ENCODE measurements at regions not wholly inside any gene's neighbourhood (a gene's known extent, or its start where the extent isn't known, plus 50 kb on each side); places are given as distances from the start of the nearest gene placed in this dataset.

DNA sequence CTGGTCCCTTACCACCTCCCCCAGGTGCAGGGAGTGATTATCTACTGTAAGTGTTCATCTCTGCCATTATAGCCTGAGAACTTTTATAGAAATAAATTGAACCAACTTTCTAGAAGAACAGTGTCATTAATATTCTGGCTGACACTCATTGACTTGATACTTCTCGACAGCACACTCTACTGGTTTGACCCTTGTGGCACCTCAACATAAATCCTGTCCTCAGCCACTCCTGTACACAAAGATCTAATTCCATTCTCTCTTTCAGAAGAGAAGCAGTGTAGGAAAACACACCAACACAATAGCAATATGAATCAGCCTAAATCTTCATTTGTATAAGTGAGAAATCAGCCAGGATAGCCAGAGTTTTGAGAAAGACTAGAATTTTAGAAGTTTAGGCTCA is 417.7 kb downstream of the TAF11L14 start:
- DNase-seq, result no peak

DNA sequence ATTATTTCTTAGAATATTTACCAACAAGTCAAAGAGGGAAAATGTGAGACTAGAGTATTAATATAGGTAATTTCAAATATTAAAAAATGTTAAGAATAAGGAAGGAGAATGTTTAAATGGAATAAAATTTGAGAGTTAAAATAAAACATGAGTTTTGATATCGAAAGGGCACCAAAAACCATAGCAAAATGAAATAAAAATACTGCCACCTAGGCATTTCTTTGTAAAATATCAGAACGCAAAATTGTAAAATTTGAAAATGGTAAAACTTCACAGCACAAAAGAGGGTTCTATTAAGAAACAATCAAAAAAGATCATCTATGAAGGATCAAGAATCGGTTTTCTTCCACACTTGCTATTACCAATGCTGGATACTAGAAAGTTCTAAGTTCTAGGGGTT is 418.3 kb downstream of the TAF11L14 start:
- no peak for DNase-seq

DNA sequence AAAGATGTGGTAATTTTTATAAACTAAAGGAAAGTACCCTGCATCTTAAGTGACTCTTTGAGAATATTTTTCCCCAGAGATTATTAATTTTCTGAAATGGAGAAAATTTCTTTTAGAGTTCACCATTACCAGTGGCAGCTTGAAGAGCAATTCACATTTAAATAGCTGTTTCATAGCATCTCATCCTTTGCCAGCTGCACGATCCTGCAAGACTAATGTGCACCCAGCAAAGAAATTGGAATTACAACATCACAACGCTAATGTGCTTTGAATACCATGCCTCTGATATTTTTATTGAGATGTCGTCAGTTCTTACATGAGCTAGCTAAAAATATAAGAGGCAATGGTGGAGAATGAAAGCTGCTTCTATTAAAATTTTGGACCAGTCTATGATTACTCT is 423.5 kb downstream of the TAF11L14 start:
- no peak for DNase-seq

DNA sequence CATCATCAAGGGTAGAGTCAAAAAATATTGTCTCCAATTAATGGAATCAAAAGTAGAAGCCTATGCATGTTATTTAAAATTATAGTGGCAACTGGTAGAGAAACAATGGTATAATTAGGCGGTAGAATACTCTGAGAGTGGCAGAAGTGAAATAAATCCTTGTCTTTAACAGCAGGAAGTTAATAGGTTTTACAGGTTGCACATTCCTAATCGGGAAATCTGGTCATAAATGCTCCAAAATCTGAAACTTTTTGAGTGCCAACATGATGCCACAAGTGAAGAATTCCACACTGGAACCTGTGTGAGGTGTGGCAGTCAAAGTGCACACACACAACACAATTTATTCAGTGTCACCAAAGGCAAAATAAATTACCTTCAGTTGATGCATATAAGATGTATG is 433.4 kb downstream of the TAF11L14 start:
- no peak for DNase-seq

DNA sequence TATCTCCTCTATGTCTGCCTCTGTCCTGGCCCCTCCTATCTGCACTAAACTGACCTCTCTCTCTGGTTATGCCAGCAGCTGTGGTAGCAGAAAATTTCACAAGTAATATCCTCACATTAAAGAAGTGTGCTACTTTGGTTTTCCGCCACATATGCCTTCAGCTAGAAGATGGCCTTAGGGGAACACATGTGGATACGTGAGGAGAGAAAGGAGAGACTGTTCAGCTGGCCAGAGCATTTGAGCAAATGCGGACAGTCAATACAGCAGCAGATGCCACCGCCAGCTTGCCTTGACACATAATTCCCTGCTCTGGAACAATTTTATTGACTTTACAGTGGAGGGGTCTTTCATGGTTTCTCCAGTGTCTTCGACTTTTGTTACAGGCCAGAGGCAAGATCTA is 434.6 kb downstream of the TAF11L14 start:
- no peak for DNase-seq

DNA sequence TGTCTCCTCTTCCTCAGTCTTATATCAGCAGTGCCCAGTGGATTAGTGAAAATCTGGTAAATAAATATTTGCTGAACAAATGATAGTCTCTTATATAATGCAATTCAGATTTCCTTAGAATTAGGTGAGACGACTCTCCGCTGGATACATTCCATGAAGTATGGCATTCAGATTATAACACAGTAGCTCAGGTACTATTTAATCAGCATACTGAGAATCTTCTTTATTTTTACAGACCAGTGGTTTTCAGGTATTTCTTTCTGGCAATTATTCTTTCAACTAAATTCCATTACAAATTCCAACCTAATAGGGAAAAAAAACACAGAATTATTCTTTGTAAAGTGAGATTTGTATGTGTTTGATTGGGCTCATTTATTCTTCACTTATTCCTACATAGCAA is 435.5 kb downstream of the TAF11L14 start:
- no peak for DNase-seq

DNA sequence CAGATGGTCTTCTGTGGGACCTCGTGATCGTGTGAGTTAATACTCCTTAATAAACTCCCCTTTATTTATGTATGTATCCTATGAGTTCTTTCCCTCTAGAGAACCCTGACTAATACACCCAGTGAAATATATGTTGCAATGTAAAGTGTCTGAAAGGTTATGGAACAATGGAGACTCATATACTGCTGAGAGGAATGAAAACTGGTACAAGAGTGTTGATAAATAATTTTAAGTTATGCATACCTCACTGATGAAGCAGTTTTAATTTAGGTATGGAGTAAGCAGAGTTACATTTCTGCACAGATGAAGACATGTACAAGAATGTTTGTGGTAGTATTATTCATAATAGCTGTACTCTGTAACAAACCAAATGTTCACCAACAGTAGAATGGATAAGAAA is 438.3 kb downstream of the TAF11L14 start:
- no peak for DNase-seq

DNA sequence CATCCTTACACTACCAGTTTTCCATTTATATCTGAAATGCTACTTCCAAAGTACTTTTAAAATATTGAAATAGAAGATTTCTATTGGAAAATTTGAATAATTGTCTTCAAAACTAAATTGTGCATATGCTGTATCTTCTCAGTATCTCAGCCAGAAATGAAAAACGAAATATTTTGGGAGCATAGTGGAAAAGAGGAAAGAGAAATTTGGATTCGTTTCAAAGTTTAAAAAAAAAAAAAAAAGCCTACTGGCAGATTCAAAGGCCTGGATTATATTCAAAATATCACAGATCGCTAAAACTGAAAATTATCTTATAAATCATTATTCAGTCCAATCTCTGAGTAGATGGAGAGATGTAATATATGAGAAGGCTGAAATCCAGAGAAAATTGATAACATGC is 440.7 kb downstream of the TAF11L14 start:
- no peak for DNase-seq

DNA sequence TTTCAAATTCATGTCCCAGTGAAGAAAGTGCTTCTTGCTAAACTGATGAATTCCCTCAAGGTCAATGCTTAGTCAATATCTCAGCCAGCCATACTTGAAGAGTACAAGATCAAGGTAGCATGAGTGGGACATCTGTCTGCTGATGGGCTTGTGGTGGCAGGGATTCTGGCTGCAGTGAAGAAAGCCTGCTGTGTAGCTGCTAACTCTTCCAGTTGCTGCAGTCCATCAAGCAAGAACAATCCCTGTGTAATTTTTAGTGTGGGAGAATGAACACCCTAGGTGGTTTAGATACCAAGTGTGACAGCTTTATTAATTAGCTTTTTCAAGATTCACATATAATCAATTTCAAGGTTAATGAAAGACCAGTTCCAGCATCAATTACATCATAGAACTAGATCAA is 443.9 kb downstream of the TAF11L14 start:
- no peak for DNase-seq

DNA sequence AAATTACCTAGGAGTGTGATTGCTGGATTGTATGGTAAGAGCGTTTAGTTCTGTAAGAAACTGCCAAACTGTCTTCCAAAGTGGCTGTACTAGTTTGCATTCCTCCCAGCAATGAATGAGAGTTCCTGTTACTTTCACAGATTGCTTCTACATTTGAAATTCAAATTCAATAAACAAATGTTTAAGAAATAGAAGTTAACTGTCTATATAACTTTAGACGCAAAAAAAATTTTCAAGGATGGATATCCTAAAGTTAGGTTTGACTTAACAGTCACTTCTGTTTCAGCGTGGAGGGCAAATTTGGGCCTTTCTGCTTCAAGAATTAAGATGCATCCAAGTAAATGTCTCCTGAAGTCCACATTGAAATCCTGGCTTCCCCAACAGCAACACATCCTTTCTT is 445.6 kb downstream of the TAF11L14 start:
- DNase-seq, result no peak

DNA sequence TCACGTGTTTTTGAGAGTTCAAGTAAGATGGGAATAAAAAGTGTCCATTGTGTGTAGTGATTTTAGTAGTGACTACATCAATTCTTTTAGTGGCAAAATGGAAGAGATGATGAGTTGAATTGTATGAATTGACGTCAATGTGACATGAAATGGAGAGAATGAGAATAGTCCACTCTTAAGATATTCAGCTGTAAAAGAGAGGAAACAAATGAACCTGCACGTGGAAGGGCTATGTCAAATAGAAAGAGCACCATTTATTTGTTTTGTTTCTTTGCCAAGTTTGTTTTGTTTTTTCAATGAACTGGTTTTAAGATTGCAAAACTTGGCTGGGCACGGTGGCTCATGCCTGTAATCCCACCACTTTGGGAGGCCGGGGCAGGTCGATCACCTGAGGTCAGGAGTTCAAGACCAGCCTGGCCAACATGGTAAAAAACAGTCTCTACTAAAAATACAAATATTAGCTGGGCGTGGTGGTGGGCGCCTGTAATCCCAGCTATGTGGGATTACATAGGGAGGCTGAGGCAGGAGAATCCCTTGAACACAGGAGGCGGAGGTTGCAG is 453.8 kb downstream of the TAF11L14 start:
- no peak for DNase-seq

DNA sequence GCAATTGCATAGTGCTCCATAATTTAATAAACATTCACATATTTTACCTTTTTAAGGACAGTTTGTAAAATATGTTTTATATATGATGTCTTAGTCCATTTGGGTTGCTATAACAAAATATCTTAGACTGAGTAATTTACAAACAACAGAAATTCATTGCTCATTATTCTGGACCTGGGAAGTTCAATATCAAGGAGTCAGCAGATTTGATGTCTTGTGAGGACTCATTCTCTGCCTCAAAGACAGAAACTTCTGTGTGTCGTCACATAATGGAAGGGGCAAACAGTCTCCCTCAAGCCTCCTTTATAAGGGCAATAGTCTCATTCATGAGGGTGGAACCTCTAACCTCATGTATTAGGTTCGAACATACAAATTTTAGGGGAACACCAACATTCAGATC is 455.9 kb downstream of the TAF11L14 start:
- no peak for DNase-seq

DNA sequence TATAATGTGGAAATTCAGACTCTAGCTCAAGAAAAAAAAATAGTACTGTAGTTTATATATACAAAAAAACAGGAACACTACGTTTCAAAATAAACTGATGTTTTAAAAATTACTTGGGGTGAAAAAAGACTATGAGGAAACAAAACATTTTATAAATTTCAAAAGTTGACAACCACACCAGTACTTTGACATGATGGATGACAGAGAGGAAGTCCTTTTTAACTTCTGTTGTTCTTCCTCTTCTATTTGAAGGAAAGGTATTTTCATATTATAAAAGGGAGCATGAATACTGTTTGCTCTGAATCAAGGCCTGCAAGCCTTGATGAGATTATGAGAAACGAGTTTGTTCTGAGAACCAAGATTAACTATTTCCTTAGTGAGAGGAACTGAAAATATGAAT is 456.9 kb downstream of the TAF11L14 start:
- no peak for DNase-seq

DNA sequence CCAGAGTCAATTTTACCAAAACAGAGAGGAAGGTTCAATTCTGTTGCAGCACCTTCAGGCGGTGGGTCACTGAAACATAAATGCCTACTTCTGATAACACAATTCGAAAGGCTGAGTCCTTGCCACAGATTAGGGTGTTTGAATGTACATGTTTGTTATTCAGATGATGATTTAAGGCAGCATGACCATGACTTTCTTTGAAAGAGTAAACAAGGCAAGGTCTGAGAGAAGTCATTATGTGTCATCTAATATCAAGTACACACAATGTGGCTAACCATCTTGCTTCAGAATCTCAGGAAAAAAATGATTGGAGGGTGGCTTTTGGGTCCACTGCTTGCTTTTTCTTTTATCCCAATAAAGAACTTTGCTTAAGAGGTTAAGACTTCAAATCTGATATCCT is 457.5 kb downstream of the TAF11L14 start:
- DNase-seq, result no peak

DNA sequence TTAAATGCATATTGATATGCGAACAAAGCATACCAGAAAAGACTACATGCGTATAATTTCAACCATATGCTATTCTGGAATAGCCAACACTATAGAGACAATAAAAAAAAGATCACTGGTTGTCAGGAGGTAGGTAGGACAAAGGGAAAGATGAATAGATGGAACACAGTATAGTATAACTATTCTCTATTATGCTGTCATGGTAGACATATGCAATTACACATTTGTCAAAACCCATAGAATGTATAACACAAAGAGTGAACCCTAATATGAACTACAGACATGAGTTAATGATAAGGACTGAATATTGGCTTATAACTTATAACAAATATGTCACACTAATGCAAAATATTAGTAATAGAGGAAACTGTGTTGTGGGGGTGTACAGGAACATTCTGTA is 460.8 kb downstream of the TAF11L14 start:
- DNase-seq, result no peak

DNA sequence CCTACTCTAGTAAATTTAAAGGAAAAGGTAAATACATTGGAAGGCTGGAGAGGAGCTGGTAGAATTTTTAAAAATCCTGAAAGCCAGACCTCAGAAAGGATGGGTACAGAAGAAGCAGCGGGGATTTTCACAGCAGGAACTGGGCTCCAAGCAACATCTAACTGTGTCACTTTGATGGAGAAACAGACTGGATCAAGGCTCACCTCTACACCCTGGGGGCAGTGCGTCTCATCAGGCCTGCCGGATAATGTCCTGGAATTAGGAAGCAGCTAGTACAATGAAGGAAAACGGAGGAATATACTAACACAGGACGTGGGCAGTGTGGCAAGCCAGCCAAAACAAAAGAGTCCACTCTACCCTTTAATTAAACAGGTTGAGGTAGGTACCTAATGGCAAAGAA is 463.6 kb downstream of the TAF11L14 start:
- no peak for DNase-seq

DNA sequence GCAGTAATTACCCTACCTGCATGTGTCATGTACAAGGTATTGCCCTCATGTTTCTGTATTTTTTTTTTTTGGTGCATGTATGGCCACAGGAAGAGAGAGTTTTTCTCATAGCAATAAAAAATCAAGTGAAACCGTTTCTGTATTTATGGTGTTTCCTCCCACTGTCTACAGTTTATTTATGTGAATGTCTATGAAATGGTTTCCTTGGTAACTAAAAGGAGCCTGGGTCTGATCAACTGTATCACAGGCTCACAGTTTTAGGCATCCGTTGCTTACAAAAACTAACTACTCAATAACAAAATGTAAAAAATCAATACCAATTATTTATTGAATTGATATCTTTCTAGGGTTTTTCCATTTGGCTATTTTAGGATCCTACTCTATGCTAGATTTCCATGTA is 464.4 kb downstream of the TAF11L14 start:
- DNase-seq, result no peak

DNA sequence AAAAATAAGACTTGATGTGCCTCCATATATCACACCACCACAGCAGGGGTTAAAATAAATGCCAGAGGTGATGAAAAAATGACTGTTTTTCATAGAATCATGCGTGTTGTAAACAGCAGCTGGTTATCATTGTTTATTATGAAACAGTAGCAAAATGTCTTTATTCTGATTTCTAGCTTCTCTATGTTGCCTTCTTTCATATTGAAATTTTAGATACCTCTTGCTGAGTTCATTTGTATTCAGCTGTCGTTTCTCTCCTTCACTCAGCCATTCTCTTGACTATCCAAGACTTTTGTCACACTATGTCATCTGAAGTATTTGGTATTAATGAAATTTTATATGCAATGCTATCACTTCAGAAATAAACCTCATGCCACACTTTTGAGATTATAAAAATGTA is 465.0 kb downstream of the TAF11L14 start:
- DNase-seq, result no peak

DNA sequence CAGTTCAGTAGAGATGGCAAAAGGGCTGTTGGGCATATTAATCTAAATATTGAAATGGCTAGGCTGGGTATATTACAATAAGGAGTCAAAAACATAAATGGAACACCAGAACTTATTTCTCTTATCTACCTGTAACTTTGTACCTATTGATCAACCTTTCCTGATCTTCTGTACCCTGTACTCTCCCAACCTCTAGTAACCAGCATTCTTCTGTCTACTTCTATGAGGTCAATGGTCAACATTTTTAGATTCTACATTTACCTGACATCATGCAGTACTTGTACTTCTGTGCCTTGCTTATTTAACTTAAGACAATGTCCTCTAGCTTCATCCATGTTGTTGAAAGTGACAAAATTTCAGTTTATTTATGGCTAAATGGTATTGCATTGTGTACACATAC is 467.3 kb downstream of the TAF11L14 start:
- no peak for DNase-seq

DNA sequence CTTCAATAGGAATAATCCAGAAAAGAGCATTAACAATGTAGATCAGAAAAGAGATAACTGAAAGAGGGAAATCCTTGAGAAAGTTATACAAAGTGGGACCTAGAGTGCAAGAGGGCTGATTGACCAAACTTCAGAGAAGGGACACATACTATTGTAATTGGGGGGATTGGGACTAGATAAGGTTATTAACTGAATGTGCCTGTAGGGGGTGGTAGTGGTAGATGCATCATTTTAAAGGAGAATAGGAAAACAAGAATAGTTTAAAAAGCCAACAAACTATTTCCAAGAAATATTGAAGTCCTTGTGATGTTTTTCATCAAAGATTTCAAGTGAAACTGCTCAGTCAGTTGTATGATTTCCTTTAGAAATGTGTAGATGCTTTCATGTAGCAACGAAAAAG is 468.5 kb downstream of the TAF11L14 start:
- DNase-seq, result no peak

DNA sequence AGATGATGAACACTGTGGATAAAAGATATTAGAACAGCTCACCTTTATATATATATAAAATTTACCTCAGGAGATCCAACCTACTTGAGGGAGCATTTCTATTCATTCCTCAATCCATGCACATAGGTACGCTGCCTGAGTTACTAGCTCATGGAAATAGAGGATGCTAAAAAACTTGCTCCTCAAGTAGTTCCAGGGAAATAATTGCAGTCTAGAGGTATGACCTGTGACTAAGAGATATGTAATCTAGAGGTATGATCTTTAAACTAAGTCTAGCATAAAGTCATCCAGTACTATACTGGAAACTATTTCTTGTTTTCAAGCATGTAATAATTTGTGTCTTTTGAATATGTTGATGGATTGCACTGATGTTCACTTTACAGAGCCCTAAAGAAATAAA is 471.2 kb downstream of the TAF11L14 start:
- DNase-seq, result no peak

DNA sequence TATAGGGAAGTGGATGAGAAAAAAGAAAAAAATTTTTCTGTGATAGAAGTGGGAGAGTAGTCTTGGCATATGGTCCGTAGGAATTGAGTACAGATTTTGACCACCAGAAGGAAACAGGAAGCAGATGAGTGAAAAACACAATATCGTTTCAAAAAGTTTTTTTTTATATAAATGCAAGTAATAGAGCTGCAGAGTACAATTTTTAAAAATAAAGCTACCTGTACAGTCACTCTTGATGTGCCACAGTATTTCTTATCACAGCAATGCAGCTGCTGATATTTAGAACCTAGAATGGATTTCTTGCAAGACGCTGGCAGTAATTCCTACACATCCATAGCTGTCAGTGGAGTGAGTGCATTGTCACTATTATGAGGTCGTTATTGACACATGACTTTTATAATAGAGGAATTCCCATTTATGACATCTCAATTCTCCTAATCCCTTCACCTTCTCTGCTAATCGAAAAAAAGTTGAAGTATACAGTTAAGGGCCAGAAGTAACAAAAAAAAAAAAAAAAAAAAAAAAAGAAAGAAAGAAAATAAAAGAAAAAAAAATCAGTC is 477.7 kb downstream of the TAF11L14 start:
- no peak for DNase-seq

DNA sequence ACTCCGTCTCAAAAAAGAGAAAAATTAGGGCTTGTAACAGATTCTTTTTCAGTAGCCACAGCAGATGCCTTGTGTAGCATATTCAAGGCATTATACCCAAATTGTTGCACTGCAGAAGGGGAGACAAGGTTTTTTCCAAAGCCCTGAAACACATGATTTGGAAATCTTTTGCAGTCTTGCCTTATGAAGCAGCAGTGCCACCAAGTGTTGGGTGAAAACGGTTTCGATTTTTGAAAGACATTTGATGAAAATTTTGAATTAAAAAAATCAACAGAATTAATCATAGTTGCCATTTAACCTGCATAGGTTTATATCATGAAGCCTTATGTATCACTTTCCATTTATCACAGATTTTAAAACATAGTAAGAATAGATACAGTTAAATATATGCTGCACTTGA is 479.5 kb downstream of the TAF11L14 start:
- DNase-seq, result no peak

DNA sequence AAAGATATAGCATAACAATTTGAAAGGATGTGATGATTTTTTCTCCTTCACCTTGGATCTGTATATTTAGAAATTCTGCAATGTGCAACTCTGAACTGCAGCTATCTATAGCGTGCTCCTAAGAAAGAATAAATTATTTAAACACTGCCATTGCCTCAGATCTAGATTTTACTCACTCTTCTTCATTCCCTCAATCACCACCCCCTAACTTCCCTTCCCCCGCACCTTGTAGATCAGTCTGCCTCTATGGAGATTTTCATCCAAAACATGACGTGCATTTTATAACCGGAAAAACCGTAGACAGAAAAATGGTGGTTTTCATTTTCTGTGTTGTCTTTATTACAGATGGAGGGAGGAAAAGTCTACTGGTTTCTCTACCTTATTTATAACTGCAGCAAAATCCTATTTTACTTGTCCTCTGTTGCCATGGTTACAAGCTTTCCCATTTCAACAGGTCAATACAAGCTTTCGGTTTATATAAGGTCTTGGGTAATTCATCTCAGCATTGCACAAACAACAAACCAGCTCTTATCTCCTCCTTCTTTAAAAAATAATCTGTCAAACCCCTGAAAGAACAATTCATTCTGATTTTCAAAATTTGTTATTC is 480.0 kb downstream of the TAF11L14 start:
- no peak for DNase-seq

DNA sequence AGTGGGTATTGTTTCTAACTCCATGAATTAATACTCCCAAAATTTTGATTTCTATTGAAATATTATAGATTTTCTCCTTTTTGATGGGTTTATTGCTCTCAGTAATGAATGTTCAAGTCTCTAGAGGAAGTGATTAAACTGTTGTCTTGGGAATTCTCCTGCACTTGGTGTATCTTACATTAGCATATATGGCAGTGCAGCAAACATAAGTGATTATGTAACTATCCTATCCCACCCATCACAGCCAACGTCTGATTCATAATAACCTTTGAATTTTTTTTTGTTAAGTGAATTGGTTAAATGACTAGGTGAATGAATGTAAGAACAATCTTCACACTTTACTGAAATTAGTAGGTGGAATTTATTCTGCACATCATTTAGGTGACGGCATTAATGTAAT is 483.7 kb downstream of the TAF11L14 start:
- no peak for DNase-seq
